ENCODE measurements at regions not wholly inside any gene's neighbourhood (a gene's known extent, or its start where the extent isn't known, plus 50 kb on each side); places are given as distances from the start of the nearest gene placed in this dataset.

GRCh38 chr11:21895686-21896085, 297.2 kb upstream of the ANO5 start:
- Histone ChIP-seq H3K27ac (no peak overlapping the region), H3K9me3 (no peaks in the 10 kb centered on the region), H3K4me3 (no peak overlapping the region), H3K36me3 (no peaks in the 10 kb centered on the region), H3K27me3 (replicated peaks; ENCODE audit: insufficient read depth) (no peaks in the 10 kb centered on the region), H3K4me1 (ENCODE audit: control insufficient read depth in 1 of 2, low read depth in 2 of 2) (no peaks in the 10 kb centered on the region)
- DNase-seq (ENCODE audit: low spot score) (no peak), ATAC-seq (ENCODE audit: insufficient number of reproducible peaks, low FRiP score, low read depth) (no peak)
- TF ChIP-seq, protein P1, sequence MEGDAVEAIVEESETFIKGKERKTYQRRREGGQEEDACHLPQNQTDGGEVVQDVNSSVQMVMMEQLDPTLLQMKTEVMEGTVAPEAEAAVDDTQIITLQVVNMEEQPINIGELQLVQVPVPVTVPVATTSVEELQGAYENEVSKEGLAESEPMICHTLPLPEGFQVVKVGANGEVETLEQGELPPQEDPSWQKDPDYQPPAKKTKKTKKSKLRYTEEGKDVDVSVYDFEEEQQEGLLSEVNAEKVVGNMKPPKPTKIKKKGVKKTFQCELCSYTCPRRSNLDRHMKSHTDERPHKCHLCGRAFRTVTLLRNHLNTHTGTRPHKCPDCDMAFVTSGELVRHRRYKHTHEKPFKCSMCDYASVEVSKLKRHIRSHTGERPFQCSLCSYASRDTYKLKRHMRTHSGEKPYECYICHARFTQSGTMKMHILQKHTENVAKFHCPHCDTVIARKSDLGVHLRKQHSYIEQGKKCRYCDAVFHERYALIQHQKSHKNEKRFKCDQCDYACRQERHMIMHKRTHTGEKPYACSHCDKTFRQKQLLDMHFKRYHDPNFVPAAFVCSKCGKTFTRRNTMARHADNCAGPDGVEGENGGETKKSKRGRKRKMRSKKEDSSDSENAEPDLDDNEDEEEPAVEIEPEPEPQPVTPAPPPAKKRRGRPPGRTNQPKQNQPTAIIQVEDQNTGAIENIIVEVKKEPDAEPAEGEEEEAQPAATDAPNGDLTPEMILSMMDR (IDR thresholded peaks at IDR 0.05), result no peak

GRCh38 chr11:21896216-21896615, 296.7 kb upstream of the ANO5 start:
- H3K4me3 ChIP-seq, result no peak overlapping the region
- TF ChIP-seq, protein P1 (IDR thresholded peaks at IDR 0.05), result no peak
- no peaks in the 10 kb centered on the region for H3K27me3 ChIP-seq (replicated peaks; ENCODE audit: insufficient read depth)
- H3K36me3 ChIP-seq, result no peaks in the 10 kb centered on the region
- no peaks in the 10 kb centered on the region for H3K9me3 ChIP-seq
- H3K4me1 ChIP-seq (ENCODE audit: control insufficient read depth in 1 of 2, low read depth in 2 of 2), result no peaks in the 10 kb centered on the region
- DNase-seq (ENCODE audit: low spot score), result no peak
- no peak overlapping the region for H3K27ac ChIP-seq
- no peak for ATAC-seq (ENCODE audit: insufficient number of reproducible peaks, low FRiP score, low read depth)

DNA sequence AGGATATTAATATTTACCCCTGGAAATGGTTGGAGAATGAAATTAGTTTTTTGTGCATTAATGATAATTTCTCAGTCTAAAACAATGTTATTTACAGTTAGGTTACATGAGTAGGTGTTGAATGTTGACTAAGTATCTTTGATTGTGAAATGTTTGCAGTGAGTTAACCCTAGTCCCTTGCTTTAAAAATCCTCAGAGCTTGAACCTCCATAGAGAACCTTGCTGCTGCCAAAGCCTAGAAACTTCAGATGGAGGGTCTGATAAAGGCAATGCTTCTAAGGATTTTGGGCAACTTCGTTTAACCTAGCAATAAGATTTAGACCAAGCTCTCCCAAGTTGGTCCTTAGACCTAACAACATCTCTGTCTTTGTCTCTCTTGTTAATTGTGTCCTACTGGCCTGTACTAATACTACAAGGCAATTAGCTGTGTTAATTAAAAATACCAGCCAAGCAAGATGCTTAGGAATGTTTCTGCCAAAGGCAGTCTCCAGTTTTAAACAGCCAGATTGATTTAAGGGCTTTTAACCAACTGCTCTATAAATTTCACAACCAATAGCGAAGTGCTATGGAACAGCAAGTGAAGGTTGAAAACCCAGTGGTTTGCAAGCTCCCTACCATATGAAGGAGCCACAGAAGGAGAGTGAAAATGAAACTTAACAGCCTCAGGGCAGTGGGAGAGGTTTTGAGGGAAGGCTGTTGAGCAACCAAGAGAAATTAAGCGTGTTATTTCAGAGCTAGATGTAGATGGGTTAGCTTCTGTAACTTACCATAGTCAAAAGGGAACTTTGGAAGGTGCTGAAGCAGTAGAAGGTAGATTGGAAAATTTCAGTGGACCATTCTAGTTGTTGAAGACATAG, 295.9 kb upstream of the ANO5 start:
- no peak overlapping the region for H3K27ac ChIP-seq
- ATAC-seq (ENCODE audit: insufficient number of reproducible peaks, low FRiP score, low read depth), result no peak
- H3K9me3 ChIP-seq, result no peaks in the 10 kb centered on the region
- no peaks in the 10 kb centered on the region for H3K4me1 ChIP-seq (ENCODE audit: control insufficient read depth in 1 of 2, low read depth in 2 of 2)
- H3K4me3 ChIP-seq, result no peak overlapping the region
- TF ChIP-seq, protein P1 (IDR thresholded peaks at IDR 0.05), result no peak
- no peak for DNase-seq (ENCODE audit: low spot score)
- H3K36me3 ChIP-seq, result no peaks in the 10 kb centered on the region
- no peaks in the 10 kb centered on the region for H3K27me3 ChIP-seq (replicated peaks; ENCODE audit: insufficient read depth)

GRCh38 chr11:21897752-21898151, 295.1 kb upstream of the ANO5 start:
- TF ChIP-seq, protein P1 (IDR thresholded peaks at IDR 0.05), result no peak
- H3K27me3 ChIP-seq (replicated peaks; ENCODE audit: insufficient read depth), result no peaks in the 10 kb centered on the region

DNA sequence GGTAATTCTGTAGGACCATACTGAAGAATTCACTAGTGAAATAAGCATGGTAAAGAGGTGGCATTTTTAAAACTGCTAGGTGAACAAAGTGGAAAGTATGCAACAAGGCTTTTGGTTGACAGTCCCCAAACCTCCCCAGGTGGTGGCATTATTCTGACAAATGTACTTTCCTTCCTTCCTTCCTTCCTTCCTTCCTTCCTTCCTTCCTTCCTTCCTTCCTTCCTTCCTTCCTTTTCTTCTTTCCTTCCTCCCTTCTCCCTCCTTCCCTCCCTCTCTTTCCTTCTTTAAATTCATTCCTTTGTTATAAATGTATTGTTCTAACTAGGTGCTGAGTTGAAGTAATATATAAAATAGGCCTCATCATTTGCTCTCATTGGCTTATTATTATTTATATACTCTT, 284.7 kb upstream of the ANO5 start:
- Histone ChIP-seq H3K27me3 (replicated peaks; ENCODE audit: insufficient read depth) (no peaks in the 10 kb centered on the region), H3K4me3 (no peak overlapping the region), H3K9me3 (no peaks in the 10 kb centered on the region), H3K27ac (no peak overlapping the region), H3K36me3 (no peaks in the 10 kb centered on the region), H3K4me1 (ENCODE audit: control insufficient read depth in 1 of 2, low read depth in 2 of 2) (peaks cover 0 to 4% of the 10 kb centered on the region in 2 donors)
- no peak for ATAC-seq (ENCODE audit: insufficient number of reproducible peaks, low FRiP score, low read depth)
- TF ChIP-seq, protein P1 (IDR thresholded peaks at IDR 0.05), result no peak
- no peak for DNase-seq (ENCODE audit: low spot score)

More at GRCh38 chr11:21897752-21898151, 295.1 kb upstream of the ANO5 start:
- no peak overlapping the region for H3K4me3 ChIP-seq
- no peaks in the 10 kb centered on the region for H3K4me1 ChIP-seq (ENCODE audit: control insufficient read depth in 1 of 2, low read depth in 2 of 2)
- no peaks in the 10 kb centered on the region for H3K9me3 ChIP-seq
- no peak for DNase-seq (ENCODE audit: low spot score)
- no peak overlapping the region for H3K27ac ChIP-seq
- no peak for ATAC-seq (ENCODE audit: insufficient number of reproducible peaks, low FRiP score, low read depth)
- H3K36me3 ChIP-seq, result no peaks in the 10 kb centered on the region

All from thoracic aorta (tissue), 2 donors.